ENCODE measurements at regions not wholly inside any gene's neighbourhood (a gene's known extent, or its start where the extent isn't known, plus 50 kb on each side); places are given as distances from the start of the nearest gene placed in this dataset.

GRCh38 chr2:111678651-111679050 is 205.3 kb downstream of the ANAPC1 start:
- in situ Hi-C loops (cut with HindIII; ENCODE audit: low pct_unique_long_range_greater_than_20kb, low sequenced_read_pairs): no loop called here
- no peak for ATAC-seq

GRCh38 chr2:111679202-111679601 is 204.8 kb downstream of the ANAPC1 start:
- H3K9me3 ChIP-seq (ENCODE audit: control insufficient read depth, insufficient read depth, low read depth, low read length): no peaks in the 10 kb centered on the region
- H3K27me3 ChIP-seq (ENCODE audit: control insufficient read depth, insufficient read depth, low read length): no peaks in the 10 kb centered on the region
- H3K36me3 ChIP-seq (ENCODE audit: control insufficient read depth, insufficient read depth, low read length): no peaks in the 10 kb centered on the region
- 0 out of 2 replicates have a peak, but pooled peaks cover 9% of the 10 kb centered on the region for H3K4me1 ChIP-seq (ENCODE audit: control insufficient read depth, insufficient read depth, low read length)
- BruUV-seq (replicated peaks): no TSS peak
- TF ChIP-seq REST (IDR thresholded peaks at IDR 0.05; ENCODE audit: insufficient read depth in 1 of 2, low read depth in 2 of 2, low read length in 1 of 2) (no peak), TCF7L2 (IDR thresholded peaks at IDR 0.05; ENCODE audit: low read depth, low read length) (no peak), POLR2AphosphoS5 (IDR thresholded peaks at IDR 0.05; ENCODE audit: low read depth, low read length) (no peak), SIN3A (IDR thresholded peaks at IDR 0.05; ENCODE audit: borderline replicate concordance, insufficient read depth, low read depth, low read length) (no peak), CTCF (IDR thresholded peaks at IDR 0.05) (no peak)
- CTCF ChIA-PET: no interaction called here
- intact Hi-C loops (cut with micrococcal nuclease; ENCODE audit: unreplicated experiment): no loop called here
- in situ Hi-C loops (cut with HindIII; ENCODE audit: low pct_unique_long_range_greater_than_20kb, low sequenced_read_pairs): no loop called here
- no peak for ATAC-seq
- no peak overlapping the region for H3K4me3 ChIP-seq (ENCODE audit: low read depth in 2 of 2, low read length in 2 of 2)
- H3K27ac ChIP-seq (ENCODE audit: low read length): no peak overlapping the region
- no peak for DNase-seq (ENCODE audit: low read depth, low spot score)
- POLR2A ChIA-PET: interaction anchor here (0.6 to 0.9 kb wide), 2 partner anchors 20 to 537 kb away, joined by 3 to 7 read pairs; no protein-coding TSS in a partner anchor

More at GRCh38 chr2:111678651-111679050, 205.3 kb downstream of the ANAPC1 start:
- ChIA-PET CTCF (no interaction called here), POLR2A (interaction anchor here (0.6 to 0.9 kb wide), 2 partner anchors 20 to 536 kb away, joined by 3 to 7 read pairs; no protein-coding TSS in a partner anchor)
- H3K27ac ChIP-seq (ENCODE audit: low read length): no peak overlapping the region
- no peak for DNase-seq (ENCODE audit: low read depth, low spot score)
- TF ChIP-seq TCF7L2 (IDR thresholded peaks at IDR 0.05; ENCODE audit: low read depth, low read length) (no peak), POLR2AphosphoS5 (IDR thresholded peaks at IDR 0.05; ENCODE audit: low read depth, low read length) (no peak), SIN3A (IDR thresholded peaks at IDR 0.05; ENCODE audit: borderline replicate concordance, insufficient read depth, low read depth, low read length) (no peak), CTCF (IDR thresholded peaks at IDR 0.05) (no peak), REST (IDR thresholded peaks at IDR 0.05; ENCODE audit: insufficient read depth in 1 of 2, low read depth in 2 of 2, low read length in 1 of 2) (no peak)
- no peaks in the 10 kb centered on the region for H3K9me3 ChIP-seq (ENCODE audit: control insufficient read depth, insufficient read depth, low read depth, low read length)
- no peaks in the 10 kb centered on the region for H3K27me3 ChIP-seq (ENCODE audit: control insufficient read depth, insufficient read depth, low read length)
- 0 out of 2 replicates have a peak, but pooled peaks cover 9% of the 10 kb centered on the region for H3K4me1 ChIP-seq (ENCODE audit: control insufficient read depth, insufficient read depth, low read length)
- H3K36me3 ChIP-seq (ENCODE audit: control insufficient read depth, insufficient read depth, low read length): no peaks in the 10 kb centered on the region
- intact Hi-C loops (cut with micrococcal nuclease; ENCODE audit: unreplicated experiment): no loop called here
- no peak overlapping the region for H3K4me3 ChIP-seq (ENCODE audit: low read depth in 2 of 2, low read length in 2 of 2)
- BruUV-seq (replicated peaks): no TSS peak
